Mucosa of rectum (tissue), 2 donors: ENCODE measurements at regions not wholly inside any gene's neighbourhood (a gene's known extent, or its start where the extent isn't known, plus 50 kb on each side); places are given as distances from the start of the nearest gene placed in this dataset.

Experiments used
- H3K27ac ChIP-seq, 2 donors: one replicate each; pipeline ENCODE4 v1.7.0; 2013; ENCODE audit warnings: inconsistent platforms in 2 of 2, low read depth in 2 of 2, low read length in 2 of 2
- H3K27me3 ChIP-seq, 2 donors: one replicate each; pipeline ENCODE4 v1.7.0; 2013; ENCODE audit warnings: low read length in 2 of 2; ENCODE audit not compliant: control insufficient read depth in 2 of 2, insufficient read depth in 2 of 2
- H3K36me3 ChIP-seq, 2 donors: one replicate each; pipeline ENCODE4 v1.7.0; 2013; ENCODE audit warnings: low read length in 2 of 2; ENCODE audit not compliant: control insufficient read depth in 2 of 2, insufficient read depth in 2 of 2
- H3K4me1 ChIP-seq, 2 donors: one replicate each; pipeline ENCODE4 v1.7.0; 2013; ENCODE audit warnings: low read length in 2 of 2, mild to moderate bottlenecking in 1 of 2; ENCODE audit not compliant: control insufficient read depth in 2 of 2, insufficient read depth in 2 of 2
- H3K4me3 ChIP-seq, 2 donors: one replicate each; pipeline ENCODE4 v1.7.0; 2013; ENCODE audit warnings: low read length in 2 of 2
- H3K9ac ChIP-seq, 2 donors: one replicate each; pipeline ENCODE4 v1.7.0; 2013; ENCODE audit warnings: low read length in 2 of 2, low read depth in 1 of 2, mild to moderate bottlenecking in 1 of 2
- H3K9me3 ChIP-seq, 2 donors: one replicate each; pipeline ENCODE4 v1.7.0; 2013; ENCODE audit warnings: low read length in 2 of 2; ENCODE audit not compliant: control insufficient read depth in 2 of 2
- donor health status: healthy.
- donor health status: Normal muscosa, but diverticular disease.

DNA sequence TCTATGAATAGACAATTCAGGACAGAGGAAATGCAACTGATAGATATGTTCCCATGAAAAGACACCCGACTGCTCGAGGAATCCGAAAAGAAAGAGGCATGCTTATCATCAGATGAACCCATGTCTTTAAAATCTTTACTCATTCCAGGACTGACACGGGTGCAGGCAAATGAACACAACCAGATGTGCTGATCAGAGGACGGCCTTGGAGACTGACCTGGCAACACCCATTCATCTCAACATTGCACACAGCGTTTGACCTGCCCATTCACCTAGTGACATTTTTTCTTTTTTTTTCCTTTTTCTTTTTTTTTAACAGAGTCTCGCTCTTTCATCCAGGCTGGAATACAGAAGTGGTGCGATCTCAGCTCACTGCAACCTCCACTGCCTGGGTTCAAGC, 377.5 kb downstream of the EIPR1 start:
- no peaks in the 10 kb centered on the region for H3K27me3 ChIP-seq
- no peak overlapping the region for H3K27ac ChIP-seq
- no peaks in the 10 kb centered on the region for H3K9me3 ChIP-seq
- no peak overlapping the region for H3K4me3 ChIP-seq
- H3K4me1 ChIP-seq: no peaks in the 10 kb centered on the region
- H3K36me3 ChIP-seq: no peaks in the 10 kb centered on the region
- no peak overlapping the region for H3K9ac ChIP-seq

DNA sequence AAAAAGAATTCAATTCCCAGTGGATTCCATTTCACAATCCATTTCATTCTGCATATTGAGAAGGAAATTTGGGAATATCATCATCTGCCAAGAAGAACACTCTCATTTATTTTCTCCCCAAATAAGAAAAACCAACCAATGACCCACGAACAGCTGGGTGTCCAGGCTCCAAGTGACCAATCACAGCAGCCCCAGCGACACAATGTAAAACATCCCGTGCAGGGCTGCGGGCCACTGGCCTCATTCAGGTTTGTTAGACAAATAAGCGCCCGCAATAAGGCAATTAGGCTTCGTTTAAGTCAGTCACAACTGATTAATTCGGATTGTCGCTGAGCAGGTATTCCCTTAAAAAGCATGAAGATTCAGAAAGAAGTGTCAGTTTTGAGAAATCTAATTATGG, 378.6 kb downstream of the EIPR1 start:
- no peaks in the 10 kb centered on the region for H3K4me1 ChIP-seq
- H3K27ac ChIP-seq: no peak overlapping the region
- H3K9me3 ChIP-seq: no peaks in the 10 kb centered on the region
- H3K36me3 ChIP-seq: no peaks in the 10 kb centered on the region
- H3K9ac ChIP-seq: no peak overlapping the region
- H3K4me3 ChIP-seq: no peak overlapping the region
- no peaks in the 10 kb centered on the region for H3K27me3 ChIP-seq

- Histone ChIP-seq H3K9me3 (peaks cover 0 to 2% of the 10 kb centered on the region in 2 donors), H3K4me1 (no peaks in the 10 kb centered on the region), H3K4me3 (no peak overlapping the region), H3K36me3 (no peaks in the 10 kb centered on the region), H3K9ac (no peak overlapping the region), H3K27ac (no peak overlapping the region), H3K27me3 (no peaks in the 10 kb centered on the region)
Measured at GRCh38 chr2:2993172-2993692, 384.4 kb downstream of the EIPR1 start.

GRCh38 chr2:2992634-2993033, 385.0 kb downstream of the EIPR1 start:
- Histone ChIP-seq H3K27me3 (no peaks in the 10 kb centered on the region), H3K9me3 (peaks cover 0 to 2% of the 10 kb centered on the region in 2 donors), H3K9ac (no peak overlapping the region), H3K36me3 (no peaks in the 10 kb centered on the region), H3K27ac (no peak overlapping the region), H3K4me3 (no peak overlapping the region), H3K4me1 (no peaks in the 10 kb centered on the region)

DNA sequence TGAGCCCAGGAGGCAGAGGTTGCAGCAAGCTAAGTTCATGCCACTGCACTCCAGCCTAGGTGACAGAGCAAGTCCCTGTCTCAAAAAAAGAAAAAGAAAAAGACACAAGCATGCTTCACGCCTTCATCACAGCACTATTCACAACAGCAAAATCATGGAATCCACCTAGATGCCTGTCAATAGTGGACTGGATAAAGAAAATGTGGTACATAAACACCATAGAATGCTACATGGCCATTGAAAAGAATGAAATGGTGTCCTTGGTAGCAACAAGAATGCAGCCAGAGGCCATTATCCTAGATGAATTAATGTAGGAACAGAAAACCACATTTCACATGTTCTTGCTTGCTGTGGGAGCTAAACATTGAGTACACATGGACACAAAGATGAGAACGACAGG, 392.6 kb downstream of the EIPR1 start:
- Histone ChIP-seq H3K27me3 (no peaks in the 10 kb centered on the region), H3K9ac (no peak overlapping the region), H3K36me3 (no peaks in the 10 kb centered on the region), H3K4me1 (no peaks in the 10 kb centered on the region), H3K27ac (no peak overlapping the region), H3K9me3 (peaks cover 0 to 2% of the 10 kb centered on the region in 2 donors), H3K4me3 (no peak overlapping the region)

GRCh38 chr2:2981000-2981399, 396.6 kb downstream of the EIPR1 start:
- H3K27me3 ChIP-seq: no peaks in the 10 kb centered on the region
- H3K9ac ChIP-seq: no peak overlapping the region
- H3K4me1 ChIP-seq: no peaks in the 10 kb centered on the region
- H3K9me3 ChIP-seq: no peaks in the 10 kb centered on the region
- H3K4me3 ChIP-seq: no peak overlapping the region
- H3K36me3 ChIP-seq: no peaks in the 10 kb centered on the region
- no peak overlapping the region for H3K27ac ChIP-seq

GRCh38 chr2:2974982-2975381, 402.6 kb downstream of the EIPR1 start:
- no peak overlapping the region for H3K4me3 ChIP-seq
- no peak overlapping the region for H3K27ac ChIP-seq
- H3K27me3 ChIP-seq: no peaks in the 10 kb centered on the region
- no peaks in the 10 kb centered on the region for H3K4me1 ChIP-seq
- H3K9ac ChIP-seq: no peak overlapping the region
- no peaks in the 10 kb centered on the region for H3K9me3 ChIP-seq
- no peaks in the 10 kb centered on the region for H3K36me3 ChIP-seq

GRCh38 chr2:2960441-2961133, 417.0 kb downstream of the EIPR1 start:
- Histone ChIP-seq H3K9ac (no peak overlapping the region), H3K4me1 (no peaks in the 10 kb centered on the region), H3K9me3 (peaks cover 0 to 7% of the 10 kb centered on the region in 2 donors), H3K36me3 (no peaks in the 10 kb centered on the region), H3K4me3 (no peak overlapping the region), H3K27me3 (no peaks in the 10 kb centered on the region), H3K27ac (no peak overlapping the region)

DNA sequence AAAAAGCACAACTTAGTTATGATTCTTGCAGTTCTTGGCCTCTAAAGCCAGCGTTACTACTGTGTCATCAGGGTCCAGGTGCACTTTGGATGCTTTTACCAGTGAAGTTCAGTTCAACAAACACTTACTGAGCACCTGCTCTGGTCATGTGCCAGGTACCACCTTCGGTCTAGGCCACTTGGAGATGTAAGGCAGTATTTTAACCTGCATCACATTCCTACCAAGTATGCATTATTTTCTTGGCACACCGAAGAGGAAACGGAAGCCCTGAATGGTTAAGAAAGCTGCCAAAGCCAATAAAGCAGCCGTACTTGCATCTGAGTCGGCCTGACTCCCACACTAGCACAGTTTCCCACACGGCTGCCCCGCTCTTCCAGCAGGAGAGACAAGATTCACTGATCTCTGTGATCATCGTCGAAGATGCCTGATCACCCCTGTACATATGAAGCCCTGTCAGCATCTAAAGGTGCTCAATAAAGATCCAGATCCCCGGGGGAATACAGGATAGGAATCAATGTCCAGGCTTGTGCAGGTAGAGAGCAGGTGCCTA, 427.1 kb downstream of the EIPR1 start:
- Histone ChIP-seq H3K27ac (no peak overlapping the region), H3K9me3 (peaks cover 0 to 3% of the 10 kb centered on the region in 2 donors), H3K4me3 (no peak overlapping the region), H3K4me1 (no peaks in the 10 kb centered on the region), H3K27me3 (no peaks in the 10 kb centered on the region), H3K9ac (no peak overlapping the region), H3K36me3 (no peaks in the 10 kb centered on the region)

DNA sequence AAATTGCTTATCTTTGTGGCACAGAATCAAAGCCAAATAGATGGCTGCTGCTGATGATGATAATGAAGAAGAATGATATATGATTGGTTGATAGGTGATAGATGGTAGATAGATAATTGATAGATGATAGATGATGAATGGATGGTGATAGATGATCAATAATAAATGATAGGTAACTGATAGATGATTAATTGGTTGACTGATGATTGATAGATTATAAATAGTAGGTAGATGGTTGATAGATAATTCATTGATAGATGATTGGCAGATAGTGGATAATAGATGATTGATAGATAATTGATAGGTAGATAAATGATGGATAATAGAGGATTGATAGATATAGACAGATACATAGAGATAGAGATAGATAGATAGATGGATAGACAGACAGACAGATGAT, 430.2 kb downstream of the EIPR1 start:
- no peaks in the 10 kb centered on the region for H3K36me3 ChIP-seq
- no peaks in the 10 kb centered on the region for H3K4me1 ChIP-seq
- no peak overlapping the region for H3K4me3 ChIP-seq
- H3K9ac ChIP-seq: no peak overlapping the region
- H3K9me3 ChIP-seq: peaks cover 0 to 3% of the 10 kb centered on the region in 2 donors
- no peak overlapping the region for H3K27ac ChIP-seq
- H3K27me3 ChIP-seq: no peaks in the 10 kb centered on the region
